ENCODE measurements at regions not wholly inside any gene's neighbourhood (a gene's known extent, or its start where the extent isn't known, plus 50 kb on each side); places are given as distances from the start of the nearest gene placed in this dataset.

- ATAC-seq (no peak), DNase-seq (no peak)
- 71 to 78% (median 73%) methylated on average over 11 of the region's 11 CpGs for WGBS, 3 donors
- H3K27ac ChIP-seq = no peak overlapping the region
- no peaks in the 10 kb centered on the region for H3K4me1 ChIP-seq
- peaks cover 0 to 34% (median 5%) of the 10 kb centered on the region in 3 donors for H3K27me3 ChIP-seq (ENCODE audit: insufficient read depth in 3 of 3, low read length in 2 of 3)
- intact Hi-C loops (cut with DNase I) = no loop called here
- H3K9me3 ChIP-seq = no peaks in the 10 kb centered on the region
- H3K36me3 ChIP-seq (ENCODE audit: insufficient read depth in 1 of 2, low read depth in 1 of 2) = no peaks in the 10 kb centered on the region
- TF ChIP-seq, protein P1, sequence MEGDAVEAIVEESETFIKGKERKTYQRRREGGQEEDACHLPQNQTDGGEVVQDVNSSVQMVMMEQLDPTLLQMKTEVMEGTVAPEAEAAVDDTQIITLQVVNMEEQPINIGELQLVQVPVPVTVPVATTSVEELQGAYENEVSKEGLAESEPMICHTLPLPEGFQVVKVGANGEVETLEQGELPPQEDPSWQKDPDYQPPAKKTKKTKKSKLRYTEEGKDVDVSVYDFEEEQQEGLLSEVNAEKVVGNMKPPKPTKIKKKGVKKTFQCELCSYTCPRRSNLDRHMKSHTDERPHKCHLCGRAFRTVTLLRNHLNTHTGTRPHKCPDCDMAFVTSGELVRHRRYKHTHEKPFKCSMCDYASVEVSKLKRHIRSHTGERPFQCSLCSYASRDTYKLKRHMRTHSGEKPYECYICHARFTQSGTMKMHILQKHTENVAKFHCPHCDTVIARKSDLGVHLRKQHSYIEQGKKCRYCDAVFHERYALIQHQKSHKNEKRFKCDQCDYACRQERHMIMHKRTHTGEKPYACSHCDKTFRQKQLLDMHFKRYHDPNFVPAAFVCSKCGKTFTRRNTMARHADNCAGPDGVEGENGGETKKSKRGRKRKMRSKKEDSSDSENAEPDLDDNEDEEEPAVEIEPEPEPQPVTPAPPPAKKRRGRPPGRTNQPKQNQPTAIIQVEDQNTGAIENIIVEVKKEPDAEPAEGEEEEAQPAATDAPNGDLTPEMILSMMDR (IDR thresholded peaks at IDR 0.05) = no peak
- no peak overlapping the region for H3K4me3 ChIP-seq
Observed at GRCh38 chr11:116360221-116360941, 412.4 kb downstream of the BUD13 start.

DNA sequence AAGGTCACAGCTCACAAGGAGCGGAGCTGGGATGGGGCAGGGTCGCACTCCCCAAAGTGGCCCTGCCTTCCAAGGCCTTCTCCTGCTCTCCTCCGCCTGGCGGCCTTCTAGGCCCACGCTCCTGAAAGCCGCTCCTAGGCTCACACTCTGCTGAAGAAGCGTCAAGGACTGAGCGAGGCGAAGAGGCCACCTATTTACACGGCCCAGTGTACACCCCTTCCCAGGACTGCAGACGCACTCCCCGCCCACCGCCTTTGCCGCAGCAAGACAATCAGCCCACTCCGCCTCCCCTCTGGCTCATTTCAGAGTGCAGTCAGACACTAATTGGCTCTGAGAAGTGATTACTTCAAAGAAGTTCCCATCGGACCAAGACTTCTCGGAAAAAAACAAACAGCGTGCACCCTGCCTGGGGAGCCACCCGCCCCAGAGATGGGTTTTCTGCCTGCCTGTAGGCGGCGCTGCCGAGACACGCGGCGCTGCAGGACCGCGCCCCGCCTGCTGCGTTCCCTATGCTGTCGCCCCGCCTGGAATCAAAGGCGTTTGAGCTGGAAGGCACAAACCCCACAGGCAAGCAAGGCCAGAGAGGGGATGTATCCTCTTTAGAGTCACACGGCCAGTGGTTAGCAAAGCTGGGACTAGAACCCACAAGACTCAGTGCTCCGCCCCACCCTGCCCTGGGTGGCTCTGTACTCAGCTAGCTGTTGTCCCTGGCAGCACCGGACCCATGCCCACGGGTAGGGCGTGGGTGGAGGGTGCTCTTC lies 414.8 kb downstream of the BUD13 start:
- DNase-seq = no peak
- no peak for ATAC-seq
- H3K27ac ChIP-seq = no peak overlapping the region
- WGBS, 3 donors = 36 to 38% (median 37%) methylated on average over 37 of the region's 37 CpGs
- TF ChIP-seq, protein P1 (IDR thresholded peaks at IDR 0.05) = no peak
- H3K27me3 ChIP-seq (ENCODE audit: insufficient read depth in 3 of 3, low read length in 2 of 3) = peaks cover 0 to 30% (median 8%) of the 10 kb centered on the region in 3 donors
- no peak overlapping the region for H3K4me3 ChIP-seq
- intact Hi-C loops (cut with DNase I) = no loop called here
- H3K9me3 ChIP-seq = no peaks in the 10 kb centered on the region
- H3K36me3 ChIP-seq (ENCODE audit: insufficient read depth in 1 of 2, low read depth in 1 of 2) = no peaks in the 10 kb centered on the region
- H3K4me1 ChIP-seq = no peaks in the 10 kb centered on the region

DNA sequence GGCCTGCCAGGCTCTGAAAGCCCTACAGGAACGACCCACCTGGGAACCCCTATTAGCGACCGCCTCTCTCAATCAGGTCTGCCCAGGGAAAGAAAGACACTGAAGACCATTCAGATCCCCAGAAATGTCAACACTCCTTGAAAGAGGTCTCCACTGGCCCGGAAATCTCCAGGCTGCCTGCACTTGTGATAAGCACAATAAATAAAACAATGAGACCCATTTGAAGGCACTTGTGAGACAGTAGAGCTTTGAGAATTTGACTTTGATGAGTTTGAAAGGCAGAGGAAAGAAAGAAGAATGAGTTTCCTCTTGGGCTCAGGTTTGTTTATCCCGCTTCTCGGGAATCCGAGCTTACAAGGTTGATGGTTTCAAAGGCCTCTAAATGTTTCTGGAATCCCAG lies 416.3 kb downstream of the BUD13 start:
- WGBS, 3 donors = 68 to 74% (median 73%) methylated on average over 7 of the region's 7 CpGs

DNA sequence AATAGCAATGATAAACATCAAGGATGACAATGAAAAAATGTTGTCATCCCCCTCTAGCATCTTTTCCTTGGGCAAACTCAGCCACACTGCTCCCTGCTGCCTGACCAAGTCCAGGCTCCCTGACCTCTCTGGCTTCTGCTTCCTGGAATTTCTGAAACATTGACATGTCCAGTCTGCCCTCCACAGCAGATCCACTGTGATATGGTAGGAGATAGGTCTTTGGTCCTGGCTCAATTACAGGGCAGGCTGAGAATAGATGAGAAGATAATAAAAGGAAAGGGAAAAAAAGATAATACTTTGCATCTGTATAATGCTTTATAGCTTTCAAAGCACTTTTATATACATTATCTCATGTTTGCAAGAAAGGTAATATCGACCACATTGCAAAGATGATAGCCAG lies 417.7 kb downstream of the BUD13 start:
- intact Hi-C loops (cut with DNase I) = no loop called here
- Histone ChIP-seq H3K4me3 (no peak overlapping the region), H3K4me1 (no peaks in the 10 kb centered on the region), H3K27me3 (ENCODE audit: insufficient read depth in 3 of 3, low read length in 2 of 3) (peaks cover 0 to 24% (median 4%) of the 10 kb centered on the region in 3 donors), H3K36me3 (ENCODE audit: insufficient read depth in 1 of 2, low read depth in 1 of 2) (no peaks in the 10 kb centered on the region), H3K9me3 (no peaks in the 10 kb centered on the region), H3K27ac (no peak overlapping the region)
- DNase-seq (no peak), ATAC-seq (no peak)
- TF ChIP-seq, protein P1 (IDR thresholded peaks at IDR 0.05) = no peak
- 69 to 85% (median 69%) methylated on average over 1 of the region's 1 CpG for WGBS, 3 donors

More for the DNA sequence above, 416.3 kb downstream of the BUD13 start:
- H3K4me1 ChIP-seq = no peaks in the 10 kb centered on the region
- H3K4me3 ChIP-seq = no peak overlapping the region
- DNase-seq = no peak
- no peaks in the 10 kb centered on the region for H3K9me3 ChIP-seq
- TF ChIP-seq, protein P1 (IDR thresholded peaks at IDR 0.05) = no peak
- ATAC-seq = no peak
- intact Hi-C loops (cut with DNase I) = no loop called here
- peaks cover 0 to 28% (median 7%) of the 10 kb centered on the region in 3 donors for H3K27me3 ChIP-seq (ENCODE audit: insufficient read depth in 3 of 3, low read length in 2 of 3)
- H3K36me3 ChIP-seq (ENCODE audit: insufficient read depth in 1 of 2, low read depth in 1 of 2) = no peaks in the 10 kb centered on the region
- no peak overlapping the region for H3K27ac ChIP-seq
